HCT116 (cell line): ENCODE measurements at regions not wholly inside any gene's neighbourhood (a gene's known extent, or its start where the extent isn't known, plus 50 kb on each side); places are given as distances from the start of the nearest gene placed in this dataset.

Experiments used
- ATAC-seq: fragments of 200-7000 bp; cut with Tn5 transposase; 2 replicates; pipeline ENCODE4 v1.9.1; 2020; ENCODE audit warnings: mild to moderate bottlenecking, moderate library complexity
- BruUV-seq: library from RNA; stranded (reverse); fragments of 400-500 nt; replicated peaks from 2 replicates; lab custom pipeline; 2021; lab: Mats Ljungman, UMichigan
- CTCF ChIA-PET: fragments of 300-600 bp; sonication (Branson Sonifier 250); formaldehyde crosslinking; loops from one replicate; lab custom pipeline; 2021; ENCODE audit warnings: antibody characterized with exemption; lab: Charles Lee
- POLR2A ChIA-PET: fragments of 300-600, 350-600 bp; sonication (Branson Sonifier 250); formaldehyde crosslinking; loops from one replicate; lab custom pipeline; 2021; ENCODE audit warnings: antibody characterized with exemption; lab: Charles Lee
- RAD21 ChIA-PET, 2 experiments: fragments of 300-600 bp; sonication (Branson Sonifier 250); formaldehyde crosslinking; loops; one replicate each; lab custom pipeline; 2023; ENCODE audit warnings: low total read pairs in 2 of 2; ENCODE audit not compliant: uncharacterized antibody in 2 of 2, unreplicated experiment in 2 of 2, low non-redundant PET in 1 of 2; lab: Charles Lee
- DNase-seq: peaks from one replicate; pipeline ENCODE4 v3.0.0-alpha.2; 2010; ENCODE audit warnings: low read depth, low spot score
- H2AFZ ChIP-seq: fragments of 200-600 bp; shearing (Covaris generic), sonication (generic); 2 replicates; pipeline ENCODE4 v1.6.1; 2017; ENCODE audit warnings: low read depth, mixed run types, mixed read lengths, antibody characterized with exemption, low read length; ENCODE audit not compliant: poor library complexity, severe bottlenecking
- H3K27ac ChIP-seq: 2 replicates; pipeline ENCODE4 v1.5.1; 2012; ENCODE audit warnings: low read depth, low read length
- H3K27me3 ChIP-seq: fragments of 200-600 bp; sonication (generic); 2 replicates; pipeline ENCODE4 v1.6.1; 2016; ENCODE audit warnings: mixed run types, low read length, mixed read lengths; ENCODE audit not compliant: insufficient read depth
- H3K36me3 ChIP-seq, 2 experiments: fragments of 200-500 bp in 1 of 2; fragments of 200-600 bp in 1 of 2; sonication (Bioruptor generic) in 1 of 2; sonication (generic) in 1 of 2; 2 replicates each; pipeline versions ENCODE4 v1.5.1 to v1.6.1; 2014 to 2016; ENCODE audit warnings: low read length in 2 of 2, inconsistent platforms in 1 of 2, mixed read lengths in 1 of 2, mixed run types in 1 of 2; ENCODE audit not compliant: insufficient read depth in 2 of 2, control insufficient read depth in 1 of 2
- H3K4me1 ChIP-seq, 2 experiments: fragments of 200-600 bp in 1 of 2; sonication (generic) in 1 of 2; 2 replicates each; pipeline versions ENCODE4 v1.5.1 to v1.6.1; 2012 to 2017; ENCODE audit warnings: low read length in 2 of 2, inconsistent platforms in 1 of 2, mild to moderate bottlenecking in 1 of 2, mixed read lengths in 1 of 2, mixed run types in 1 of 2, moderate library complexity in 1 of 2; ENCODE audit not compliant: insufficient read depth in 2 of 2, control insufficient read depth in 1 of 2
- H3K4me2 ChIP-seq: fragments of 200-600 bp; sonication (generic); 2 replicates; pipeline ENCODE4 v1.6.1; 2017; ENCODE audit warnings: mixed run types, low read length, mixed read lengths
- H3K4me3 ChIP-seq, 2 experiments: fragments of 200-600 bp in 1 of 2; sonication (generic) in 1 of 2; replicated peaks in 1 of 2; 2 replicates each; pipeline ENCODE4 v1.5.1; 2011 to 2016; ENCODE audit warnings: low read length in 2 of 2, control low read depth in 1 of 2, low read depth in 1 of 2, mild to moderate bottlenecking in 1 of 2, mixed read lengths in 1 of 2, mixed run types in 1 of 2
- H3K79me2 ChIP-seq: fragments of 200-600 bp; sonication (generic); 2 replicates; pipeline ENCODE4 v1.6.1; 2017; ENCODE audit warnings: mild to moderate bottlenecking, mixed run types, low read length, moderate library complexity, mixed read lengths; ENCODE audit not compliant: insufficient read depth
- H3K9ac ChIP-seq: fragments of 200-600 bp; sonication (generic); 2 replicates; pipeline ENCODE4 v1.6.1; 2016; ENCODE audit warnings: low read length, mixed read lengths
- H3K9me2 ChIP-seq: fragments of 200-600 bp; sonication (generic), shearing (Covaris generic); 2 replicates; pipeline ENCODE4 v1.6.1; 2017; ENCODE audit warnings: mixed run types, mild to moderate bottlenecking, moderate library complexity; ENCODE audit not compliant: insufficient read depth
- H3K9me3 ChIP-seq, 2 experiments: fragments of 200-500 bp in 1 of 2; fragments of 200-600 bp in 1 of 2; sonication (Bioruptor generic) in 1 of 2; sonication (generic) in 1 of 2; 2 replicates each; pipeline ENCODE4 v1.6.1; 2014 to 2017; ENCODE audit warnings: low read length in 2 of 2, mixed read lengths in 2 of 2, inconsistent platforms in 1 of 2, low read depth in 1 of 2, mild to moderate bottlenecking in 1 of 2, mixed run types in 1 of 2, moderate library complexity in 1 of 2; ENCODE audit not compliant: control insufficient read depth in 1 of 2, insufficient read depth in 1 of 2
- H4K20me1 ChIP-seq: fragments of 200-600 bp; sonication (generic), shearing (Covaris generic); 2 replicates; pipeline ENCODE4 v1.6.1; 2017; ENCODE audit warnings: mixed run types, mild to moderate bottlenecking, moderate library complexity; ENCODE audit not compliant: insufficient read depth
- CBX3 ChIP-seq: IDR thresholded peaks from 2 replicates; pipeline ENCODE4 v1.6.1; 2012; ENCODE audit warnings: low read depth
- CTCF ChIP-seq, 3 experiments: fragments of 200-600 bp in 1 of 3; sonication (generic) in 1 of 3; IDR thresholded peaks in 2 of 3; conservative IDR thresholded peaks in 1 of 3; 2 replicates each; pipeline ENCODE4 v1.5.1; 2012 to 2017; ENCODE audit warnings: low read depth in 2 of 3, low read length in 2 of 3, antibody characterized with exemption in 1 of 3, borderline replicate concordance in 1 of 3, control low read depth in 1 of 3, mild to moderate bottlenecking in 1 of 3, mixed read lengths in 1 of 3, mixed run types in 1 of 3, moderate library complexity in 1 of 3; ENCODE audit not compliant: insufficient read depth in 1 of 3
- EGR1 ChIP-seq: IDR thresholded peaks from 2 replicates; pipeline ENCODE4 v1.6.1; 2012; ENCODE audit warnings: low read depth
- ELF1 ChIP-seq: IDR thresholded peaks from 2 replicates; pipeline ENCODE4 v1.6.1; 2012; ENCODE audit warnings: low read depth, borderline replicate concordance
- EZH2 ChIP-seq: fragments of 200-600 bp; sonication (generic); IDR thresholded peaks from 2 replicates; pipeline ENCODE4 v1.6.1; 2017; ENCODE audit warnings: antibody characterized with exemption, mixed run types
- FOSL1 ChIP-seq: IDR thresholded peaks from 2 replicates; pipeline ENCODE4 v1.6.1; 2012; ENCODE audit warnings: low read depth
- JUND ChIP-seq: IDR thresholded peaks from 2 replicates; pipeline ENCODE4 v1.6.1; 2012
- MAX ChIP-seq: IDR thresholded peaks from 2 replicates; pipeline ENCODE4 v1.6.1; 2012
- POLR2A ChIP-seq: IDR thresholded peaks from 2 replicates; pipeline ENCODE4 v1.7.0; 2011; ENCODE audit warnings: borderline replicate concordance; ENCODE audit not compliant: insufficient read depth, insufficient read length; ENCODE audit errors: extremely low read depth
- POLR2AphosphoS5 ChIP-seq: IDR thresholded peaks from 2 replicates; pipeline ENCODE4 v1.6.1; 2011; ENCODE audit warnings: mild to moderate bottlenecking, low read depth, low read length, moderate library complexity
- RAD21 ChIP-seq: IDR thresholded peaks from 2 replicates; pipeline ENCODE4 v1.6.1; 2012; ENCODE audit warnings: low read depth, mild to moderate bottlenecking
- REST ChIP-seq: IDR thresholded peaks from 2 replicates; pipeline ENCODE4 v1.6.1; 2012; ENCODE audit warnings: low read depth
- SP1 ChIP-seq: IDR thresholded peaks from 2 replicates; pipeline ENCODE4 v1.6.1; 2012; ENCODE audit warnings: low read depth
- SRF ChIP-seq: IDR thresholded peaks from 2 replicates; pipeline ENCODE4 v1.6.1; 2012; ENCODE audit warnings: low read depth
- YY1 ChIP-seq: IDR thresholded peaks from 2 replicates; pipeline ENCODE4 v1.6.1; 2011; ENCODE audit warnings: low read length, low read depth, moderate library complexity, mild to moderate bottlenecking; ENCODE audit not compliant: insufficient replicate concordance; ENCODE audit errors: extremely low read depth
- ZBTB33 ChIP-seq: IDR thresholded peaks from 2 replicates; pipeline ENCODE4 v1.6.1; 2011; ENCODE audit warnings: mild to moderate bottlenecking, low read length, moderate library complexity; ENCODE audit not compliant: insufficient replicate concordance; ENCODE audit errors: extremely low read depth
- ZFX ChIP-seq: fragments of 450-650 bp; IDR thresholded peaks from 2 replicates; pipeline ENCODE4 v1.6.1; 2017
- ZNF274 ChIP-seq: fragments of 200-500 bp; sonication (Bioruptor generic); IDR thresholded peaks from 2 replicates; pipeline ENCODE4 v1.6.1; 2014; ENCODE audit warnings: mild to moderate bottlenecking, low read depth, low read length, inconsistent platforms
- intact Hi-C: fragments of 100-400 bp; cut with micrococcal nuclease; formaldehyde crosslinking; loops from 2 replicates; pipeline ENCODE4 v1.10.0; 2022

GRCh38 chrX:15960237-15960636, 105.6 kb upstream of the AP1S2 start:
- TF ChIP-seq ZNF274 (no peak), YY1 (no peak), JUND (no peak), ZBTB33 (no peak), REST (no peak), FOSL1 (no peak), SRF (no peak), CBX3 (no peak), POLR2A (no peak), POLR2AphosphoS5 (no peak), RAD21 (no peak), CTCF (IDR thresholded peaks at IDR 0.05 in 2 of 3, conservative IDR thresholded peaks at IDR 0.05 in 1 of 3; ENCODE audit: borderline replicate concordance in 1 of 3, insufficient read depth in 1 of 3, low read depth in 2 of 3, low read length in 2 of 3) (no peak), SP1 (no peak), EGR1 (no peak), ELF1 (no peak), MAX (no peak), ZFX (no peak), EZH2 (no peak)
- TF ChIP-seq, all 23 proteins: peak for 0
- intact Hi-C loops, result no loop called here
- Histone ChIP-seq H3K36me3 (no peaks in the 10 kb centered on the region), H3K9ac (no peak overlapping the region), H2AFZ (no peak overlapping the region), H3K4me2 (no peak overlapping the region), H4K20me1 (no peaks in the 10 kb centered on the region), H3K4me3 (no peak overlapping the region), H3K9me2 (no peaks in the 10 kb centered on the region), H3K27ac (no peak overlapping the region), H3K4me1 (no peaks in the 10 kb centered on the region), H3K27me3 (no peaks in the 10 kb centered on the region), H3K79me2 (no peaks in the 10 kb centered on the region), H3K9me3 (no peaks in the 10 kb centered on the region)
- ATAC-seq (no peak), DNase-seq (no peak)
- no TSS peak for BruUV-seq
- POLR2A ChIA-PET, result no interaction called here
- CTCF ChIA-PET, result no interaction called here
- RAD21 ChIA-PET, result no interaction called here
